ENCODE measurements at regions not wholly inside any gene's neighbourhood (a gene's known extent, or its start where the extent isn't known, plus 50 kb on each side); places are given as distances from the start of the nearest gene placed in this dataset.

- Histone ChIP-seq H2BK5ac (ENCODE audit: low read depth, low read length) (no peak overlapping the region), H3K27ac (ENCODE audit: low read depth, low read length) (no peak overlapping the region), H2BK15ac (ENCODE audit: low read length) (no peak overlapping the region), H3K9me3 (ENCODE audit: insufficient read depth in 2 of 2, low read depth in 1 of 2, low read length in 1 of 2) (no peaks in the 10 kb centered on the region), H3K36me3 (ENCODE audit: control insufficient read depth in 2 of 4, insufficient read depth in 4 of 4, low read length in 3 of 4) (no peaks in the 10 kb centered on the region), H3K18ac (ENCODE audit: extremely low read depth, low read length) (peak overlapping the region; percentile 26), H3K56ac (replicated peaks; ENCODE audit: insufficient read length, low read depth, low read length) (no peak overlapping the region), H4K8ac (ENCODE audit: extremely low read depth, insufficient read depth, low read length) (no peak overlapping the region), H3K9ac (replicated peaks in 1 of 4; ENCODE audit: extremely low read depth in 1 of 4, low read depth in 3 of 4, low read length in 3 of 4) (no peak overlapping the region), H2BK20ac (ENCODE audit: low read length) (no peak overlapping the region), H2BK12ac (ENCODE audit: low read depth, low read length) (0 out of 2 replicates have a peak overlapping the region, but pooled peaks have one; percentile 55), H3K23ac (ENCODE audit: insufficient read length) (no peak overlapping the region), H3K27me3 (replicated peaks in 1 of 4; ENCODE audit: control insufficient read depth in 3 of 4, extremely low read depth in 1 of 4, insufficient read depth in 3 of 4, low read length in 3 of 4) (no peaks in the 10 kb centered on the region), H3K4me2 (ENCODE audit: insufficient read depth in 1 of 2, low read depth in 2 of 2, low read length in 2 of 2) (peak overlapping the region in 1 of 2 experiments; percentile 20; a peak in 2 of 4 replicates), H2AFZ (ENCODE audit: low read length) (peak overlapping the region; percentile 96), H3K4ac (replicated peaks; ENCODE audit: insufficient read length, low read depth, low read length) (no peak overlapping the region), H2BK120ac (replicated peaks; ENCODE audit: low read depth, low read length) (no peak overlapping the region), H2AK5ac (ENCODE audit: low read depth, low read length) (no peak overlapping the region), H4K20me1 (replicated peaks in 1 of 2; ENCODE audit: control insufficient read depth in 1 of 2, insufficient read depth in 2 of 2, low read length in 2 of 2) (no peaks in the 10 kb centered on the region), H3K4me3 (ENCODE audit: extremely low read depth in 1 of 4, insufficient read depth in 2 of 4, low read depth in 3 of 4, low read length in 4 of 4) (no peak overlapping the region), H3K14ac (ENCODE audit: insufficient read length) (no peak overlapping the region), H3K4me1 (replicated peaks in 1 of 4; ENCODE audit: control insufficient read depth in 3 of 4, insufficient read depth in 4 of 4, low read length in 3 of 4) (peaks cover 0 to 6% (median 0%) of the 10 kb centered on the region in 4 experiments; a peak in 3 of 7 replicates), H4K5ac (ENCODE audit: insufficient read length, low read depth, low read length) (no peak overlapping the region), H3K23me2 (ENCODE audit: low read depth, low read length) (no peaks in the 10 kb centered on the region), H3K79me2 (ENCODE audit: control insufficient read depth in 1 of 2, insufficient read depth in 2 of 2, low read length in 2 of 2) (no peaks in the 10 kb centered on the region), H4K91ac (replicated peaks; ENCODE audit: insufficient read length, low read length) (peak overlapping the region; percentile 50), H3K79me1 (ENCODE audit: low read depth, low read length) (no peaks in the 10 kb centered on the region)
- peak; percentile 27 to 62 for DNase-seq (ENCODE audit: low read depth in 1 of 2, low spot score in 2 of 2)
- ChIA-PET POLR2A (ENCODE audit: partially characterized antibody) (no interaction called here), CTCF (ENCODE audit: partially characterized antibody) (interaction anchor here (0.6 to 1.5 kb wide), 2 partner anchors 34 to 1214 kb away, joined by 3 to 6 read pairs; no protein-coding TSS in a partner anchor)
- WGBS, 2 experiments (ENCODE audit: extremely low coverage in 1 of 2, insufficient coverage in 1 of 2, insufficient read length in 1 of 2, insufficient replicate concordance in 2 of 2, low coverage in 1 of 2, low lambda C conversion rate in 2 of 2, missing lambda C conversion rate in 1 of 2): 53% methylated on average over 7 of the region's 10 CpGs; no CpG with 5 or more reads in 1 of the 2 experiments
- no peak for FAIRE-seq
- TF ChIP-seq SIX5 (IDR thresholded peaks at IDR 0.05; ENCODE audit: low read depth, low read length): no peak
- no peak for TF ChIP-seq BACH1 (IDR thresholded peaks at IDR 0.05; ENCODE audit: low read length)
- TF ChIP-seq ZNF274 (IDR thresholded peaks at IDR 0.05; ENCODE audit: borderline replicate concordance, extremely low read depth, low read length): no peak
- TF ChIP-seq MAX (IDR thresholded peaks at IDR 0.05): peak; percentile 95
- TF ChIP-seq EZH2 (IDR thresholded peaks at IDR 0.05; ENCODE audit: low read depth, low read length, severe bottlenecking): no peak
- TF ChIP-seq SP1 (IDR thresholded peaks at IDR 0.05; ENCODE audit: low read depth, low read length): no peak
- TF ChIP-seq E2F6 (IDR thresholded peaks at IDR 0.05): peak; percentile 91
- no peak for TF ChIP-seq ATF3 (IDR thresholded peaks at IDR 0.05; ENCODE audit: insufficient read depth, low read depth, low read length)
- no peak for TF ChIP-seq NRF1 (IDR thresholded peaks at IDR 0.05; ENCODE audit: low read depth, low read length)
- no peak for TF ChIP-seq CREB1 (IDR thresholded peaks at IDR 0.05)
- TF ChIP-seq HDAC2 (IDR thresholded peaks at IDR 0.05; ENCODE audit: borderline replicate concordance in 1 of 2, low read depth in 2 of 2, low read length in 2 of 2): no peak
- no peak for TF ChIP-seq GTF2F1 (IDR thresholded peaks at IDR 0.05; ENCODE audit: borderline replicate concordance, low read depth, low read length)
- no peak for TF ChIP-seq POLR2A (IDR thresholded peaks at IDR 0.05; ENCODE audit: control extremely low read depth in 1 of 2, low read depth in 2 of 2, low read length in 2 of 2)
These were observed 369.9 kb upstream of the SLC10A2 start for GRCh38 chr13:103436057-103436654.
